ENCODE measurements at regions not wholly inside any gene's neighbourhood (a gene's known extent, or its start where the extent isn't known, plus 50 kb on each side); places are given as distances from the start of the nearest gene placed in this dataset.

DNA sequence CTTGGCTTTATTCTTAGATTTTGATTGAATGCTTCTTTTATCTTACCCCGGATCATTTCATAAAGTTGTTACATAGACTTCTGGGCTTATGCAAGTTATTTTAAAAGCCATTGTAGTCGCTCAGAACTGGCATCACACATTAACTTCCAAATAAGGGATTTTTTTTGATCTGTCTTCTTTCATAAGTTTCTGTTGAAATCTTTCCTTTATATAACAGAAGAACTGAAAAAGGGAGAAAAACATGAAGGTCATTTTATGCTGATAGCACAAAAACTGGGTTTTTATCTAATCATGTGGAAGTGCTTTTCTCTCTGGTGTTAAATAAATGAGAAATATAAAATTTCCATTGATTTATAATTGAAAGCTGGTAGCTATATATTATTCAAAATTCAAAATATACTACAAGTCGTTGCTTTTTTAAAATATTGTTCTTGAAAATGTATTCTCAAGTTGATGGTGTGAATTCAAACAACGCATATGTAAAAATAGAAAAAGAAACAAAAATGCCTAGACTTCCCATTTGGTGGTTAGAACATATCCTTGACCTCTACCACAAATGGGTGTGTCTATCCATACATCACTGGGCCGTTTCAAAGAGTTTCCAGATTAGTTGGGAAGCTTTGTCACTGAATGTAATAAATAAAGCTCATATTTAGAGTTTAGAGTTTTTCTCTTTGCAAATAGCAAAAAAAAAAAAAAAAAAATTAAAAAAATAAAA, 258.3 kb upstream of the ZPLD1 start:
- ATAC-seq: no peak
- TF ChIP-seq TCF4 (CRISPR knock-in tag; IDR thresholded peaks at IDR 0.05; ENCODE audit: borderline replicate concordance): no peak
- no peak for TF ChIP-seq ARNTL (CRISPR knock-in tag; IDR thresholded peaks at IDR 0.05; ENCODE audit: borderline replicate concordance, low read depth)
- no peak for TF ChIP-seq ISL1 (CRISPR knock-in tag; IDR thresholded peaks at IDR 0.05)
- TF ChIP-seq, protein P1, sequence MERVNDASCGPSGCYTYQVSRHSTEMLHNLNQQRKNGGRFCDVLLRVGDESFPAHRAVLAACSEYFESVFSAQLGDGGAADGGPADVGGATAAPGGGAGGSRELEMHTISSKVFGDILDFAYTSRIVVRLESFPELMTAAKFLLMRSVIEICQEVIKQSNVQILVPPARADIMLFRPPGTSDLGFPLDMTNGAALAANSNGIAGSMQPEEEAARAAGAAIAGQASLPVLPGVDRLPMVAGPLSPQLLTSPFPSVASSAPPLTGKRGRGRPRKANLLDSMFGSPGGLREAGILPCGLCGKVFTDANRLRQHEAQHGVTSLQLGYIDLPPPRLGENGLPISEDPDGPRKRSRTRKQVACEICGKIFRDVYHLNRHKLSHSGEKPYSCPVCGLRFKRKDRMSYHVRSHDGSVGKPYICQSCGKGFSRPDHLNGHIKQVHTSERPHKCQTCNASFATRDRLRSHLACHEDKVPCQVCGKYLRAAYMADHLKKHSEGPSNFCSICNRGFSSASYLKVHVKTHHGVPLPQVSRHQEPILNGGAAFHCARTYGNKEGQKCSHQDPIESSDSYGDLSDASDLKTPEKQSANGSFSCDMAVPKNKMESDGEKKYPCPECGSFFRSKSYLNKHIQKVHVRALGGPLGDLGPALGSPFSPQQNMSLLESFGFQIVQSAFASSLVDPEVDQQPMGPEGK (CRISPR knock-in tag; IDR thresholded peaks at IDR 0.05; ENCODE audit: borderline replicate concordance): no peak
- no peak for TF ChIP-seq PPARA (CRISPR knock-in tag; IDR thresholded peaks at IDR 0.05; ENCODE audit: borderline replicate concordance)
- TF ChIP-seq ZFP30 (CRISPR knock-in tag; IDR thresholded peaks at IDR 0.05): no peak
- TF ChIP-seq BACH2 (CRISPR knock-in tag; IDR thresholded peaks at IDR 0.05; ENCODE audit: borderline replicate concordance): no peak
- no peak for TF ChIP-seq ZNF70 (CRISPR knock-in tag; IDR thresholded peaks at IDR 0.05)
- TF ChIP-seq, protein P2, sequence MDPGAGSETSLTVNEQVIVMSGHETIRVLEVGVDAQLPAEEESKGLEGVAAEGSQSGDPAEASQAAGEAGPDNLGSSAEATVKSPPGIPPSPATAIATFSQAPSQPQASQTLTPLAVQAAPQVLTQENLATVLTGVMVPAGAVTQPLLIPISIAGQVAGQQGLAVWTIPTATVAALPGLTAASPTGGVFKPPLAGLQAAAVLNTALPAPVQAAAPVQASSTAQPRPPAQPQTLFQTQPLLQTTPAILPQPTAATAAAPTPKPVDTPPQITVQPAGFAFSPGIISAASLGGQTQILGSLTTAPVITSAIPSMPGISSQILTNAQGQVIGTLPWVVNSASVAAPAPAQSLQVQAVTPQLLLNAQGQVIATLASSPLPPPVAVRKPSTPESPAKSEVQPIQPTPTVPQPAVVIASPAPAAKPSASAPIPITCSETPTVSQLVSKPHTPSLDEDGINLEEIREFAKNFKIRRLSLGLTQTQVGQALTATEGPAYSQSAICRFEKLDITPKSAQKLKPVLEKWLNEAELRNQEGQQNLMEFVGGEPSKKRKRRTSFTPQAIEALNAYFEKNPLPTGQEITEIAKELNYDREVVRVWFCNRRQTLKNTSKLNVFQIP (CRISPR knock-in tag; IDR thresholded peaks at IDR 0.05; ENCODE audit: borderline replicate concordance, low read depth): no peak
- TF ChIP-seq, protein P3, sequence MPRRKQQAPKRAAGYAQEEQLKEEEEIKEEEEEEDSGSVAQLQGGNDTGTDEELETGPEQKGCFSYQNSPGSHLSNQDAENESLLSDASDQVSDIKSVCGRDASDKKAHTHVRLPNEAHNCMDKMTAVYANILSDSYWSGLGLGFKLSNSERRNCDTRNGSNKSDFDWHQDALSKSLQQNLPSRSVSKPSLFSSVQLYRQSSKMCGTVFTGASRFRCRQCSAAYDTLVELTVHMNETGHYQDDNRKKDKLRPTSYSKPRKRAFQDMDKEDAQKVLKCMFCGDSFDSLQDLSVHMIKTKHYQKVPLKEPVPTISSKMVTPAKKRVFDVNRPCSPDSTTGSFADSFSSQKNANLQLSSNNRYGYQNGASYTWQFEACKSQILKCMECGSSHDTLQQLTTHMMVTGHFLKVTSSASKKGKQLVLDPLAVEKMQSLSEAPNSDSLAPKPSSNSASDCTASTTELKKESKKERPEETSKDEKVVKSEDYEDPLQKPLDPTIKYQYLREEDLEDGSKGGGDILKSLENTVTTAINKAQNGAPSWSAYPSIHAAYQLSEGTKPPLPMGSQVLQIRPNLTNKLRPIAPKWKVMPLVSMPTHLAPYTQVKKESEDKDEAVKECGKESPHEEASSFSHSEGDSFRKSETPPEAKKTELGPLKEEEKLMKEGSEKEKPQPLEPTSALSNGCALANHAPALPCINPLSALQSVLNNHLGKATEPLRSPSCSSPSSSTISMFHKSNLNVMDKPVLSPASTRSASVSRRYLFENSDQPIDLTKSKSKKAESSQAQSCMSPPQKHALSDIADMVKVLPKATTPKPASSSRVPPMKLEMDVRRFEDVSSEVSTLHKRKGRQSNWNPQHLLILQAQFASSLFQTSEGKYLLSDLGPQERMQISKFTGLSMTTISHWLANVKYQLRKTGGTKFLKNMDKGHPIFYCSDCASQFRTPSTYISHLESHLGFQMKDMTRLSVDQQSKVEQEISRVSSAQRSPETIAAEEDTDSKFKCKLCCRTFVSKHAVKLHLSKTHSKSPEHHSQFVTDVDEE (CRISPR knock-in tag; IDR thresholded peaks at IDR 0.05): no peak
- TF ChIP-seq, protein P4, sequence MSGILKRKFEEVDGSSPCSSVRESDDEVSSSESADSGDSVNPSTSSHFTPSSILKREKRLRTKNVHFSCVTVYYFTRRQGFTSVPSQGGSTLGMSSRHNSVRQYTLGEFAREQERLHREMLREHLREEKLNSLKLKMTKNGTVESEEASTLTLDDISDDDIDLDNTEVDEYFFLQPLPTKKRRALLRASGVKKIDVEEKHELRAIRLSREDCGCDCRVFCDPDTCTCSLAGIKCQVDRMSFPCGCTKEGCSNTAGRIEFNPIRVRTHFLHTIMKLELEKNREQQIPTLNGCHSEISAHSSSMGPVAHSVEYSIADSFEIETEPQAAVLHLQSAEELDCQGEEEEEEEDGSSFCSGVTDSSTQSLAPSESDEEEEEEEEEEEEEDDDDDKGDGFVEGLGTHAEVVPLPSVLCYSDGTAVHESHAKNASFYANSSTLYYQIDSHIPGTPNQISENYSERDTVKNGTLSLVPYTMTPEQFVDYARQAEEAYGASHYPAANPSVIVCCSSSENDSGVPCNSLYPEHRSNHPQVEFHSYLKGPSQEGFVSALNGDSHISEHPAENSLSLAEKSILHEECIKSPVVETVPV (CRISPR knock-in tag; IDR thresholded peaks at IDR 0.05): no peak
- no peak for TF ChIP-seq ZFP3 (CRISPR knock-in tag; IDR thresholded peaks at IDR 0.05)
- no peak for TF ChIP-seq ZC3H10 (CRISPR knock-in tag; IDR thresholded peaks at IDR 0.05)

DNA sequence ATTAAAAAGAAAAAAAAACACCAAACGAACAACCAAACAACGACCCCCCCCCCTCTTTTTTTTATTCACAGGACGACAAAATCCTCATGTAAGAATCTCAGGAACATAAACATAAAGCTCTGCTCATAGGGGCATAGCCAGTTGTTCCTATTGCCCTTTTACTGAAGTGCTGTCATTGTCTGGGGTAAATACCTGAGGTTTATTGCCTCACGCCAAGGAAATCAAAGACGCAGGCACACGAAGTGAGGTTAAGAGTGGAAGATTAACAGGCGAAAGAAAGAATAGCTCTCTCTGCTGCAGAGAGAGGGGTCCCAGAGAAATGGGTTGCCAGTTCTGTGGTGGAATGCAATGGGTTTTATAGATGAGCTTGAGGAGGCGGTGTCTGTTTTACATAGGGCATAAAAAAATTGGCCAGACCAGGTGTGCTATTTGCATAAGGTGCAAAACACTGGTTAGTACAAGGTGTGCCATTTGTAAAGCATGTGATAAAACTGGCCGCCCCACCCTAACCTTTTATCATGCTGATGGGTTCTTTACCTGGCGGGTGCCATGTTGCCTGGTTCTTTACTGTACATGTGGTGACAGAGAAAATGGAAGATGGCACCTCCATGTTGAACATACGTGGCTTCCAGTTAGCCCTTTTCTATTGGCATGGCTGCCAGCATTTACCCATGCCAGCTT, 257.6 kb upstream of the ZPLD1 start:
- ATAC-seq: no peak
- TF ChIP-seq, protein P5, sequence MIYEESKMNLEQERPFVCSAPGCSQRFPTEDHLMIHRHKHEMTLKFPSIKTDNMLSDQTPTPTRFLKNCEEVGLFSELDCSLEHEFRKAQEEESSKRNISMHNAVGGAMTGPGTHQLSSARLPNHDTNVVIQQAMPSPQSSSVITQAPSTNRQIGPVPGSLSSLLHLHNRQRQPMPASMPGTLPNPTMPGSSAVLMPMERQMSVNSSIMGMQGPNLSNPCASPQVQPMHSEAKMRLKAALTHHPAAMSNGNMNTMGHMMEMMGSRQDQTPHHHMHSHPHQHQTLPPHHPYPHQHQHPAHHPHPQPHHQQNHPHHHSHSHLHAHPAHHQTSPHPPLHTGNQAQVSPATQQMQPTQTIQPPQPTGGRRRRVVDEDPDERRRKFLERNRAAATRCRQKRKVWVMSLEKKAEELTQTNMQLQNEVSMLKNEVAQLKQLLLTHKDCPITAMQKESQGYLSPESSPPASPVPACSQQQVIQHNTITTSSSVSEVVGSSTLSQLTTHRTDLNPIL (CRISPR knock-in tag; IDR thresholded peaks at IDR 0.05; ENCODE audit: low read depth): no peak
- no peak for TF ChIP-seq CSDC2 (CRISPR knock-in tag; IDR thresholded peaks at IDR 0.05)
- no peak for TF ChIP-seq OSR1 (CRISPR knock-in tag; IDR thresholded peaks at IDR 0.05)
- TF ChIP-seq BACH2 (CRISPR knock-in tag; IDR thresholded peaks at IDR 0.05; ENCODE audit: borderline replicate concordance): no peak
- no peak for TF ChIP-seq SNAI2 (CRISPR knock-in tag; IDR thresholded peaks at IDR 0.05)
- TF ChIP-seq, protein P4 (CRISPR knock-in tag; IDR thresholded peaks at IDR 0.05): no peak
- TF ChIP-seq ZNF565 (CRISPR knock-in tag; conservative IDR thresholded peaks at IDR 0.05; ENCODE audit: low read depth): no peak
- TF ChIP-seq ZNF70 (CRISPR knock-in tag; IDR thresholded peaks at IDR 0.05): no peak
- no peak for TF ChIP-seq GLIS3 (CRISPR knock-in tag; IDR thresholded peaks at IDR 0.05)
- TF ChIP-seq ESRRG (CRISPR knock-in tag; IDR thresholded peaks at IDR 0.05): no peak
- TF ChIP-seq TOX (CRISPR knock-in tag; IDR thresholded peaks at IDR 0.05; ENCODE audit: borderline replicate concordance): no peak
- TF ChIP-seq ARNTL (CRISPR knock-in tag; IDR thresholded peaks at IDR 0.05; ENCODE audit: borderline replicate concordance, low read depth): no peak
- TF ChIP-seq ZFP30 (CRISPR knock-in tag; IDR thresholded peaks at IDR 0.05): no peak
